NCI-H446 (cell line): ENCODE measurements at regions not wholly inside any gene's neighbourhood (a gene's known extent, or its start where the extent isn't known, plus 50 kb on each side); places are given as distances from the start of the nearest gene placed in this dataset.
"Not testable (repeated sequence)": the region's sequence is repeated elsewhere in the genome, so short reads cannot be mapped to it uniquely, and the experiment has no call there.

Experiments used
- DNase-seq, 2 experiments: peaks; one replicate each; lab custom pipeline; 2025; lab: John Stamatoyannopoulos, UW

DNA sequence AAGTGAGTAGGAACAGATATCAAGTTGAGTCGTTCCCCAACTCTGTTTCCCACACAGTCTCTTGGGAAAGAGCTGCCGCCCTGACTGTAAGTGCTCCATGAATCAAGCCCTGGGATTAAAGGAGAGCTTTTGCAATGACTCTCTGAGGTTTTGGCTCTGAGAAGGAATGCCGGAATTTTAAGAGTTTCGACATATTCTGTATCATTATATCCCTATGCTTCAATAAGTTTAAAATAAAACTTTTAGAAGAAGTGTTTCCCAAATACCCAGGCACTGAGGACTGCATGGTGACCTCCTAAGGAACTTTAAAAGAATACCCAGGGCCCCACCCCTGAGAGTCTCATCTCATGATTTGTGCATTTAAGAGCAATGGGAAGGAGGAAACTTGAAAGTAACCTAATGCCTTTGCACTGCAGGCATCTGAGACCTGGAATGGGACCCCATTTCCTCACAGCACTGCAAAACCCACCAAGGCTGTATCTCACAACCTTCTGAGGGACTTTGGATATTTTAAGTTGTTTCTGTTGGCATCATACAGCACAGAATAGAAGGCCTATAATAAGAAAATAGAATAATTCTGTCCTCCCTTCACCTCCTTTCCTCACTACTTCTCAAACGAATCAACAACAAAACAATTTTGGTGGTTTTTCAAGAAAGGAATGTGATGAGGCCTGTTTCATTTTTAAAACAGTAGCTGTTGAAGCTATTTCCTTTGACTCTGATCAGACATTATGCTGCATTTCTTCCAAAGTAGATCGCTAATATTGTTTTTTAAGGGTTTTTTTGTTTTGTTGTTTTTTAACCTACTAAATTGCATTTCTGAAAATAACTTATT lies 121.2 kb downstream of the GASK1B start:
- DNase-seq: no peak

- DNase-seq: no peak
Observed at GRCh38 chr4:158050942-158051341, 121.9 kb downstream of the GASK1B start.

- no peak for DNase-seq
Observed at GRCh38 chr4:158046345-158046744, 126.5 kb downstream of the GASK1B start.

GRCh38 chr4:158043971-158044618 lies 128.7 kb downstream of the GASK1B start:
- no peak for DNase-seq

DNA sequence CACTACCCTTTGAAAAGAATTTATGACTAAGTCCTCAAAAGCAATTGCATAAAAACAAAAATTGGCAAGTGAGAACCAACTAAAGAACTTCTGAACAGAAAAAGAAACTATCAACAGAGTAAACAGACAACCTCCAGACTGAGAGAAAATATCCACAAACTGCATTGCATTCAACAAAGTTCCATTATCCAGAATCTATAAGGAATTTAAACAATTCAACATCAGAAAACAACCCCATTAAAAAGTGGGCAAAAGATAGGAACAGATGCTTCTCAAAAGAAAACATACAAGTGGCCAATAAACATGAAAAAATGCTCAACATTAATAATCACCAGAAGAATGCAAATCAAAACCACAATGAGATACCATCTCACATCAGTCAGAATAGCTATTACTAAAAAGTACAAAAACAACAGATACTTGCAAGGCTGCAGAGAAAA lies 130.2 kb downstream of the GASK1B start:
- no peak for DNase-seq

DNA sequence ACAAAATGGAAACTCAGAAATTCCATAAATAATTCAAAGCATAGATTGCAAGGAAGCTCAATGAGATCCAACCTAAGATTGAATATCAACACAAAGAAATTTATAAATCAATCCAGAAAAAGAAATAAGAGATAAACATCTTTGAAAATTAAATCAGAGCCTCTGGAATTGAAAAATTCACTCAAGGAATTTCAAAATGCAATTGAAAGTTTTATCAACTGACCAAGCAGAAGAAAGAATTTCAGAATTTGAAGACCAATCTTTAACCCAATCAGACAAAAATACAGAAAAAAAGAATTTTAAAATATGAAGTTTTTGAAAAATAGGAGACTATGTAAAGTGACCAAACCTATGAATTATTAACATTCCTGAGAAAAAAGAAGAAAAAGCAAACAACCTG lies 134.1 kb downstream of the GASK1B start:
- no peak for DNase-seq

DNA sequence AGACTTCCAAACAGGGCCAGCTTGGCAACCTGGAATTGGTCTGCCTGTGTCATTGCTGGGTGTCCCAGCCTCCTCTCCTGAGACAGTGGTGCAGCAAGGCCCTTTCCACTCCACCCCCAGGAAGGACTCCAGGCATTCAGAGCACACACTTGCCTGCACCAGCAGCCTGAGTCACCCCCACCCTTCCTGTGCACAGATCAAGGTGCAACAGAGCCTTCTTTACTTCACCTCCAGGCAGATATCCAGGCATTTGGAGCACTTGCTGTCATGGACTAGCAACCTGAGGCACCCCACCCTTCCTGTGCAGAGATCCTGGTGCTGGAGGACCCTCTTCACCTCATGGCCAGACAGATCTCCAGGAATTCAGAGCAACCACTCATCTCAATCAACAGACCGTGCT lies 135.8 kb downstream of the GASK1B start:
- DNase-seq: no peak

DNA sequence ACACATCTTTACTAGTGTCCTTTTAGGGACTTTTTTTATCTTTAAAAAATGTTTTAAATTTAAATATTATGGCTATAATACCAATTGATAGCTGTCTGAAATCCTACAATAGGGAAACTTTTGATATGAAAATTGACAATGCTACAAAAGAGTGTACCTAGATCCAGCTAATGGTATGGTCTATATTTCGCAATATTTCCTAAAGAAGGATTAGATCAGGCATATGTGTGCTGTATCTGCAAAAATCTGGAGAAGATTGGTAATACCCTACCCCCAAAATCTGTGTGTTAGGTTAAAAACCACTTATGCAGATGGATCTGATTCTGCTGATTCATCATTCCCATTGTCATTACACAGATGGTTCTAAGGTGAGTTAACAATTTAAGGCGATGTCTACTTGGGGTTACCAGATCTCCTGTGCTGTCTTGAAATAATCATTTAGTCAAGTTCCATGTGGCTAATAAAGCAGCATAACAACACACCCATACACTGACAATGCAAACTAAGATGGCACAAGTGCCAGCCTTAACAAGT lies 137.1 kb downstream of the GASK1B start:
- no peak for DNase-seq

DNA sequence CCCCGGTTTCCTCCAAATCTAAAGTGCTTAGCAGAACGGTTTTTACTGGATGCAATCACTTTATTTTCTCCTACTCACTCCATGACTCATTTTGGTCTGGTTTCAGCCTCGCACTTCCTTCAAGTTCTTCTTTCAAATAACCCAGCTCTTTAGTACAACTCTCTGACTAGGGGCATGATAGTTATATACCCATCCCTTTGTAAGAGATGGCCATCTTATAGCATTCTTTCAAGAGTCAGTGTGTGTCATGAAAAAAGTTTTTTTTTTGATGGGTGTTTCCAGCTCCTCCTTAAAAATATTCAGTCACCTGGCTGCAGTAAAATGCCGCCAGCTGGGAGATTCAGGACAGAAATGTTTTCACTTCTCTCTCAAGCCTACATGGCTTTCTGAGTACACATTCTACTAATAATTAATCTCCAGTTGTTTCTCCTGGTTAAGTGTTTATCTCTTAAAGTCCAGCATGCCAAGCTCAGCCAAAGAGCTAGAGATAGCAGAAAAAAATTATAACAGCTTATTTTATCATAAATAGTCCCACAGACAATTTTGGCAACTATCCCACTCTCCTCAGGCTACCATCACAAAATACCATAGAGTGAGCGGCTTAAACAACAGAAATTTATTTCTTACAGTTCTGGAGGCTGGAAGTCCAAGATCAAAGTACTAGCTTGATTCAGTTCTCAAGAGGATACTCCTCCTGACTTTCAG lies 139.3 kb downstream of the GASK1B start:
- no peak for DNase-seq

DNA sequence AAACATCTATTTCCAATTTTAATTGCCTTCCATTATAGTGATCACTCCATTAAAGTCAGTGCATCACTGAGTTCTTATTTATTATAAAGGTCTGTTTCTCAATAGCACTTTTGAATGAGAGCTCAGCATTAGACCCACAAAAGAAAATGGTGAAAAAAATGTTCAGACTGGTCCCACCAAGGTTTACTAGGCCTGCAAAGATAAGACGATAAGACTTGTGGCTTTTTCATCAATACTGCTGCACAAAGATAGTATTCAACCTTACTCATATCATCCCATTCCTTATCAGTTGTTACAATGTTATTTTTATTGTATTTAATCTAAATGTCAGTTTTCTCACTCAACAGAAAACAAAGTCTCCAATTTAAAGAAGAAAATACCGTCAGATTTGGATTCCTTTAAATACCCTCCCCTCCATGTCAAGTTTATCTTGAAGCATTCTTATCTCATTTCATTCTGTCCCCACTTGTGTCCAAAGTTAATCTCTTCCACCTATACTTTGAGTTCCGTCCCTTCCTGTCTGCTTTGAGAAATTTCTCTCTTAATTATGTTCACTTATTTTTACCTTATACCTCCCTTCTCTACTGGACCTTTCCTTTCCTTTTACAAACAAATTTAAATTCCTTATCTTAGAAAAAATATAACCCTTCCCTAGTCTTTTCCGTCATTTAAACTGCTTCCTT lies 140.0 kb downstream of the GASK1B start:
- DNase-seq: no peak

DNA sequence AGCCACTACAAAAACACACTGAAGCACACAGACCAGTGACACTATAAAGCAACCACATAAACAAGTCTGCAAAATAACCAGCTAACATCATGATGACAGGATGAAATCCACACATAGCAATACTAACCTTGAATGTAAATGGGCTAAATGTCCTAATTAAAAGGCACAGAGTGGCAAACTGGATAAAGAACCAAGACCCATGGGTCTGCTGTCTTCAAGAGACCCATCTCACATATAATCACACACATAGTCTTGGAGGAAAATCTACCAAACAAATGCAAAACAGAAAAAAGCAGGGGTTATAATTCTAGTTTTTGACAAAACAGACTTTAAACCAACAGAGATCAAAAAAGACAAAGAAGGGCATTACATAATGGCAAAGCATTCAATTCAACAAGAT lies 144.4 kb downstream of the GASK1B start:
- not testable (repeated sequence) for DNase-seq

GRCh38 chr4:158025131-158025530 lies 147.7 kb downstream of the GASK1B start:
- no peak for DNase-seq

DNA sequence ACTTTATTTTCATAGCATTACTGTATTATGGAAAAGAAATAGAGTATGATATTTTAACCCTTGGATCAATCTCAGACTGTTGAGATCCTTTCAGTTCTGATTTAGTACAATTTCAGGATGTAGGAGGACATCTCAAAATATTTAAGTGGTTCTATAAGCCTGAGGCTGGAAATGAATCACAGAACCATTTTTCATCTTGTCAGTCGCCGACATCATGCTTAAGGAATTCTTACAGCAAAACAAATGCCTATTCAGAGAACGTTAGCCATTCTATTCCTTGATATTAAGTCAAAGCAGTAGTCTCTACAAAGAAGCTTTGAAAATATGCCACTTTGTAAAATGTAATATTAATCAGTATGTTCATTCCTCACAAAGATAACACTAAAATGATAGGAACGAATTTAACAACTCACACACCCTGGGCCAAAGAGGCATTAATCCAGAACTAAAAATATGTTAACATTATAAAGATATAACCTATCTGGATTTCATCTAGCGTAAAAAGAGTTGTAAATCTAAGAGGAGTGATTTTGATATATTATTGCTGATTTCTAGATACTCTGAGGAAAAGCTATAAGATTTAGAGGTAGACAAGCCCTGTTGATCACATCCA lies 152.0 kb downstream of the GASK1B start:
- peak in 1 of 2 experiments; percentile 19 for DNase-seq

DNA sequence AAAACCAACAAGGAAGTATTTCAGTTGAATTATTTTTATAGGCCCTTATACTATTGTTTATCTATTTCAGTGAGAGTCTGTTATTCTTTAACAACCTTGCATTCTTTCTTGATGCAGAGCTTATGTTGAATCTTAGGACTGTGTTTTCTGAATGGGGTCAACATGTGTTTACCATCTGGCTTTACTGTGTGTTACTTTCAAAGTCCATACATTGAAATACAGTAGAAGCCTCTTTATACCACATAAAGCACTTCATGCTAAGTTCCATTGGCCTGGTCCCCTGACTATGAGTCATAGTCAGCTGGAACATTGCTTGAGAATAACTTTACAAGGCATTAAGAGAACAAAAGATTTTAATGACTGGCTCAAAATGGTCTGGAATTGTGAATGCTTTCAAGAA lies 152.6 kb downstream of the GASK1B start:
- peak in 1 of 2 experiments; percentile 13 for DNase-seq

DNA sequence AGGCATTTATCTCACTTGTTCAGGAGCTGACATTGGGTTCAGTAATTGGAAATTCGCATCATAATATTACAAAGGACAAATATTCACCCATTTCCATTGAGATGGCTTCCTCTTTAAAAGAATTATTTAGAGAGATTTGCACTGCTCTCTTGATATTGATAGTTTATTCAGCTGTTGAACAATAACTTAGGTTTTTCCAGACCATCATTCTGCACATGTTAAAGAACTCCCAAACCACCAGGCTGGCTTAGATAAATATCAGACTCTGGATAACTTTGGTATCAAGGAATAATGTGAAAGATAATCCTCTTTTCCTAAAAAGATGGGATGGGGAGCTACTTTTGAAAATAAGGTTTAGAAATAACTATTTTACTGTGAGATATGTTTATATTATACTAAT lies 154.0 kb downstream of the GASK1B start:
- no peak for DNase-seq

GRCh38 chr4:158018221-158018830 lies 154.5 kb downstream of the GASK1B start:
- no peak for DNase-seq

GRCh38 chr4:158016511-158016910 lies 156.3 kb downstream of the GASK1B start:
- no peak for DNase-seq

DNA sequence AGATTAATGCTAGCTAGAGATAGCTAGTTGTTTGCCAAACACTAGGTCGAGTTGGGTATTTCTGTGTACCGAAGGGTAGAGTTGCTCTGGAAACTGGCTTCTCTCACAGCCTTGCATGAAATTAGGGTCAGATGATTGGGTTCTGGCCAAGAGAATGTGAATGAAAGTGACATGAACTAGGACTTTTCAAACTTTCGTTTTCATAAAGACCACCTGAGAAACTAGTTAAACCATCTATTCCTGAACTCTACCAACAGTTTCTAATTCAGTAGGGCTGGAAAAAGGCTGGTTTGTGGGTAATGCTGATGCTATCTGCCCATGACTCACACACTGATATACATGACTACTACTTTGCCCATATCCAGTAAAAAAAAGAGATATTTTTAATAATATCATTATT lies 157.6 kb downstream of the GASK1B start:
- DNase-seq: peak in 1 of 2 experiments; percentile 21

GRCh38 chr4:158013858-158014257 lies 159.0 kb downstream of the GASK1B start:
- no peak for DNase-seq

DNA sequence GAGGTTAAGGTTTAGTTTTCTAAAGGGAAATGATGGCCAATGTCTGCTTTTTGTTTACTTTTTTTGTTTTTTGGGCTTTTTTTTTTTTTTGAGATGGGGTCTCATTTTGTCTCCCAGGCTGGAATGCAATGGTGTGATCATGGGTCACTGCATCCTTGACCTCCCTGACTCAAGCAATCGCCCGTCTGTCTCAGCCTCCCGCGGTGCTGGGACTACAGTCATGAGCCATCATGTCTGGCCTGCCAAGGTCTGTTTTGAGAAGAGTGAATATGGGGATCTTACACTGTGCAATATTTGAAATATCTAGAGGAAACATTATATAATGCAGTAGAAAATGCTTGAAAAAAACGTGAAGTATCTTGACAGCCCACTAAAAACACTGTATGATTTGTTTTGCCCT lies 162.5 kb downstream of the GASK1B start:
- no peak for DNase-seq
